GM21381 (cell line): ENCODE measurements at regions not wholly inside any gene's neighbourhood (a gene's known extent, or its start where the extent isn't known, plus 50 kb on each side); places are given as distances from the start of the nearest gene placed in this dataset.

Experiments used
- ATAC-seq: cut with Tn5 transposase; IDR thresholded peaks from one replicate; pipeline ENCODE4 v1.9.1; 2021; ENCODE audit warnings: mild to moderate bottlenecking, moderate library complexity; ENCODE audit not compliant: unreplicated experiment

DNA sequence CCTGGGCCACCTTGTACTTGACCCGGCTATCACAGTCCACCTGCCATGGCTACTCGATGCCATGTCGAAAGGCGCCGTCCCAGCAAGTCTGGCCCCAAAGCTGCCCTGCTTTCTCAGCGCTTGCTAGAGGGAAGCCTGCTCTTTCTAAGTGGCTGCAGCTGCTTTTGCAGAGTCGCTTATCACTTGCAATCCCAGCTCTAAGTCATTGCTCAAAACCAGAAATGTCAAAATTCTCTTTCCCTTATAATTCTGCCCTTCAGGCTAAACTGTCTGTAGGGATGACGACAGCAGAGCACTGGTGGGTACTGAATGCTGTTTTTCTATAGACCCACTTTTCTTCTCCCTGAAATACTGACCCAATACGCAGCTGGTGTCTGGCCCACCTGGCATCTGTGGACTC lies 184.2 kb downstream of the ENGASE start:
- ATAC-seq, result no peak

DNA sequence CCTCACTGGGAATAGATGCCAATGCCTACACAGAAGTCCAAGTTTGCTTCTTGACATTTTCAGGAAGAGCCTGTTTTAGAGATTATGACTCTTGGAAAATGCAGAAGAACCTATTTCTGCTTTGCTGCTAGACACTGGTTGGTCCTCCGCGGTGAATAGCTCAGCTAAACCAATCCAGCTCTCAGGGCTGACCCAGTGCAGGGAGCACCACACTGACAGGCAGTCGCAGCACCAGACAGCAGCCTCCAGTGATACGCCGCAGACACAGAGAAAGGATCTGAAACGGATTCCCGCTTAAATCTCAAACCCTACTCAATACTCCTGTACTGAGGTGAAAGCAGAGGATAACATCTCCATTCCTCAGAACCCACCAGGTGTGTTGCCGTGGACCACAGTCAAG lies 183.4 kb downstream of the ENGASE start:
- no peak for ATAC-seq

GRCh38 chr17:79255926-79256585 lies 181.4 kb downstream of the ENGASE start:
- no peak for ATAC-seq

- no peak for ATAC-seq
Observed at GRCh38 chr17:79255456-79255855, 180.8 kb downstream of the ENGASE start.

- no peak for ATAC-seq
Observed at GRCh38 chr17:79255046-79255445, 180.4 kb downstream of the ENGASE start.

DNA sequence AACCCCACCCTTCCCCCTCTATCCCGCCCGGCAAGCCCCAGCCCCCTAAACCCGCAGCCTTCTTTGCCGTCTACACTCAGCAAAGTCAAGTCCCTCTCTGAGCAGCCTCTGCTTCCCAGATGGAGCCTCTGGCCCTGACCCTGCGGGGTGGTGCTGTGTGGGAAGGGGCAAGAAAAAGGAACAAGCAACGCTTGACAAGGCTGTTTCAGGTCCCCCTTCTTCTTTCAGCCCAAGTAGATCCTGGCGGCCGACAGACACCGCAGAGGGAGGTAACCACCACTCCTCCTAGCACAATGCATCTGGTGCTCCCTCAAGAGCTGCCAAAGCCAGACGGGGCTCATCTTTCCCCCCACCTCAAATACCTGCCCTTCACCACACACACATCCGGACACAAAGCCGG lies 178.3 kb downstream of the ENGASE start:
- ATAC-seq, result no peak

- no peak for ATAC-seq
Observed at GRCh38 chr17:79251824-79252223, 177.2 kb downstream of the ENGASE start.

- no peak for ATAC-seq
Observed at GRCh38 chr17:79249929-79250521, 175.4 kb downstream of the ENGASE start.

GRCh38 chr17:79248843-79249493 lies 174.3 kb downstream of the ENGASE start:
- ATAC-seq, result no peak

GRCh38 chr17:79246225-79247190 lies 171.9 kb downstream of the ENGASE start:
- ATAC-seq, result no peak

DNA sequence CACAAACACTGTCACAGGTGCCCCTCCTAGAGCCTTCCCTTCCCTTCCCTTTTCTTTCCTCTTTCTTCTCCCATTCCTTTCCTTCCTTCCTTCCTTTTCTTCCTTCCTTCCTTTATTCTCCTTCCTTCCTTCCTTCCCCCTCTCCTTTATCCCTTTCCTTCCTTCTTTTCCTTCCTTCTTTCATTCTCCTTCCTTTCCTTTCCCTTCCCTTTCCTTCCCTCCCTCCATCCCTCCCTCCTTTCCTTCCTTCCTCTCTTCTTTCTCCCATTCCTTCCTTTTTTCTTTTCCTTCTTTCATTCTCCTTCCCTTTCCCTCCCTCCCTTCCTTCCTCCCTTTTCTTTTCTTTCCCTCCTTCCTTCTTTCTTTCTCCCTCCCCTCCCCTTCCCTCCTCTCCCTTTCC lies 170.0 kb downstream of the ENGASE start:
- ATAC-seq, result no peak

GRCh38 chr17:79243996-79244395 lies 169.4 kb downstream of the ENGASE start:
- no peak for ATAC-seq

- ATAC-seq, result no peak
Observed at GRCh38 chr17:79243603-79243990, 169.0 kb downstream of the ENGASE start.

GRCh38 chr17:79242873-79243602 lies 168.4 kb downstream of the ENGASE start:
- no peak for ATAC-seq

DNA sequence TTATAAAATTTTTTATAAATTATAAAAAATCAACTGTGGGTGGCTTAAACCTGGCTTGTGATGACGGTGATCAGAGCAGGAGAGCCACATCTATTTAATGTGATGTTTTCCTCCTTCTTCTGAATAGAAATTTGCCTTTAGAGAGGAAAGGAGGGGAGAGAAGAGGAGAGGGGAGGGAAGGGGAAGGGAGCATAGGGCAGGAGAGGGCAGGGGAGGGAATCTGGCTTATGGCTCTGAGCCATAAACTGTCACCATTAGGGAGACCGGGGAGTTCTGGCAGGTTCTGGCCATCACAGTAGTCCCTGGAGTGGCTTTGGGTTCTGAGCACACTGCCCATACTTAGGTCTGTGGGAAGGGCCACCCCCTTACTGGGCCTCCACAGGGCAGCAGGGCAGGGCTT lies 167.8 kb downstream of the ENGASE start:
- ATAC-seq, result no peak

DNA sequence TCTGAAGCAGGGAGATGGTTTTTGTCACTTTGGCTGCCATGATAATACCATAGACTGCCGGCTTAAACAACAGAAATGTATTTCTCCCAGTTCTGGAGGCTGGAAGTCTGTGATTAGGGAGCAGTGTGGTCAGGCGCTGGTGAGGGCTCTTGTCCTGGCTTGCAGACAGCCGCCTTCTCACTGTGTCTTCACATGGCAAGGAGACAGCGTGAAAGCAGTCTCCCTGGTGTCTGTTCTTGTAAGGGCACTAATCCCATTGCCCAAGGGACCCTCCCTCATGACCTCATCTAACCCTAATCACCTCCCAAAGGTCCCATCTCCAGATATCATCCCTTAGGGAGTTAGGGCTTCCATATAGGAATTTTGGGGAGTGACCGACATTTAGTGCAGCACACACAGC lies 167.0 kb downstream of the ENGASE start:
- no peak for ATAC-seq

GRCh38 chr17:79239205-79239604 lies 164.6 kb downstream of the ENGASE start:
- ATAC-seq, result no peak

DNA sequence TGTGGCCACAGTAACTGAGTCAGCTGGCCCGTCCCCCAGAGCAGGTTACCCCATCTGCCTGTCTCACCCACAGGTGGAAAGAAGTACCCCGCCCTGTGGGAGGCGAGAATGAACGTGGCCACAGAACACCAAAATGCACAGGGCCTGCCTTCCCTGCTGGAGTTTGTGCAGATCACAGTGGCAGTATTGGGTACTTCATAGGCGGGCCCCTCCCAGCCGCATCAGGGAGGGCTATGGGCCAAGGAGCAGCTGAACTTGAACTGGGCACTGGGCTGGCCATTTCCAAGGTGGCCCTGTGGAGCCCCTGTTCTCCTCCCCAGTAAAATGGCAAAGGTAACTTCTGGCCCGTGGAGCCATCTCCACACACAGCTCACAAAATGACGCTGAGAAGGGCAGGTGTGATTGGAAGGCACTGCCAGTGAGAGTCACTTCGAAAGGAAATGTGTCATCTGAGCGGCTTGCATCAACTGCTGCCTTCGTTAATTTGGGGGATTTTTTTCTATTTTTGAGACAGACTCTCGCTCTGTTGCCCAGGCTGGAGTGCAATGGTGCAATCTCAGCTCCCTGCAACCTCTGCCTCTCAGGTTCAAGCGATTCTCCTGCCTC lies 162.9 kb downstream of the ENGASE start:
- no peak for ATAC-seq

DNA sequence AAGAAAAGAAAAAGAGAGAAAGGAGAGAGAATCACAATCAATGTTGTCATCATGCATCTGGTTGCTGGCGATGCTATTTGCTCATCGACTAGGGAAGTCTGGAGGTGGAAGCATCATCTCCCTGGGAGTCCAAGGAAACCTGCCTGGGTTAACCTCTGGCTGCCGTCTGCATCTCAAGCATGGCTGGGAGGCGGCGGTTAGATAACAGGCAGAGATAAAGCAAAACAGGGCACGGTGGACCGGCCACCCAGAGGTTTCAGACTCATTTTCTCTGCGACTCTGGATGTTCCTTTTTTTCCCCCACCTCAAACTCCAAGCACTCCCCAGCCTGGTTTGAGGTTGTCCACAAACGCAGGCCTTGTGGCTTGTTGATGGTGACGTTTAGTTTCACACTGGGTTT lies 161.2 kb downstream of the ENGASE start:
- no peak for ATAC-seq

DNA sequence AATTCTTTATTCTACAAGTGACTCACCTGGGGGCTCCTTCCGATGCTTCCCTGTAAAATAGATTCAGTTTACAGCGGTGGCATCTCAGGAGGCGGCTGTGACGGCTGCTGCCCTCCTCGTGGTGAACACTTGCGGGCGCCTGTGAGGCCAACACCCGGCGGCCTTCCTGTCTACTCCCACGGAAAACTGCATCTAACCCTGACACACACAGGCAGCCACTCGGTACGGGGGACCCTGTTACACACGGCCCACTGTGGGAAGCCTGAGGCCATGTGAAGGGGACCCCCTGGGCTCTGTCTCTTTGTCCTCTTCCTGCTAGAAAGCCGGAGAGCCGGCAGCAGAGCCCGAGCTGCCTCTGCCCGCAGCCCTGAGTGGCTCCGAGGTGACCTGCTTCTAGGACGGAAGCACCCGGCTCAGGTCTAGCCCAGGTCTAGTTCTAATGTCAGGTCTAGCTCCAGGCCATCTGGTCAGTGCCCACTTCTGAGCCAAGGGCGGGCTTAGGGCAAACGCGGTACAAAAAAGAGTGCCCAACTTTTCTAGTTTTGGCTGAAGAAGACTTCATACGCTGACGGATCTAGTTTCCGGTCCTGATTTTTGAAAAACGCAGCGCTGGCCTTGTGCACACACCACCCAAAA lies 159.4 kb downstream of the ENGASE start:
- ATAC-seq, result no peak
